H1 (cell line): ENCODE measurements at regions not wholly inside any gene's neighbourhood (a gene's known extent, or its start where the extent isn't known, plus 50 kb on each side); places are given as distances from the start of the nearest gene placed in this dataset.

Experiments used
- CHD7 ChIP-seq: fragments of 300-600 bp; sonication (generic); IDR thresholded peaks from 2 replicates; pipeline ENCODE4 v1.7.1; 2012; ENCODE audit warnings: low read length, moderate library complexity, mild to moderate bottlenecking, inconsistent platforms; ENCODE audit not compliant: insufficient replicate concordance
- SUZ12 ChIP-seq: fragments of 200-600 bp; sonication (generic); IDR thresholded peaks from 2 replicates; pipeline ENCODE4 v1.6.1; 2012; ENCODE audit warnings: mild to moderate bottlenecking, inconsistent platforms, low read length, moderate library complexity, mixed read lengths
- TF ChIP-seq, protein P1 (sequence below): IDR thresholded peaks from 2 replicates; pipeline ENCODE4 v1.6.1; 2012; ENCODE audit warnings: inconsistent platforms

DNA sequence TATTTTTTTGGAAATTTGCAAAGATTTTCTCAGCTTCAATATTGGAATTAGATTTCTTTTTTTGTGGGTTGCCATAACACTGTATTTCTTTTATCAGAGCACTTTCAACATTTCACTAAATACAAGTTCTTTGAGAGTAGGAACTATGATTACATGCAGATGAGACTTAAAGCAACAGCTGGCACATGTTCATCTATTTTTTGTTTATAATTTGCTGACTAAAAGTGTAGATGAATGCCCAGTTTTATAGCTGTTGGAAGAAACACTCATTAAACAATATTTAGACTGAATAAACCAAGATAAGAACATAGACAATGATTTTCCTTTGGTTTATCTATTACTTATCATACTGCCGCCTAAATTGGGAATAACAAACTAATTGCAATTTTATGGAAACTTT lies 803.0 kb upstream of the KLHL1 start (continued):
- TF ChIP-seq CHD7 (no peak), SUZ12 (no peak)
- TF ChIP-seq, protein P1, sequence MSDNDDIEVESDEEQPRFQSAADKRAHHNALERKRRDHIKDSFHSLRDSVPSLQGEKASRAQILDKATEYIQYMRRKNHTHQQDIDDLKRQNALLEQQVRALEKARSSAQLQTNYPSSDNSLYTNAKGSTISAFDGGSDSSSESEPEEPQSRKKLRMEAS, result no peak
